ENCODE measurements at regions not wholly inside any gene's neighbourhood (a gene's known extent, or its start where the extent isn't known, plus 50 kb on each side); places are given as distances from the start of the nearest gene placed in this dataset.

DNA sequence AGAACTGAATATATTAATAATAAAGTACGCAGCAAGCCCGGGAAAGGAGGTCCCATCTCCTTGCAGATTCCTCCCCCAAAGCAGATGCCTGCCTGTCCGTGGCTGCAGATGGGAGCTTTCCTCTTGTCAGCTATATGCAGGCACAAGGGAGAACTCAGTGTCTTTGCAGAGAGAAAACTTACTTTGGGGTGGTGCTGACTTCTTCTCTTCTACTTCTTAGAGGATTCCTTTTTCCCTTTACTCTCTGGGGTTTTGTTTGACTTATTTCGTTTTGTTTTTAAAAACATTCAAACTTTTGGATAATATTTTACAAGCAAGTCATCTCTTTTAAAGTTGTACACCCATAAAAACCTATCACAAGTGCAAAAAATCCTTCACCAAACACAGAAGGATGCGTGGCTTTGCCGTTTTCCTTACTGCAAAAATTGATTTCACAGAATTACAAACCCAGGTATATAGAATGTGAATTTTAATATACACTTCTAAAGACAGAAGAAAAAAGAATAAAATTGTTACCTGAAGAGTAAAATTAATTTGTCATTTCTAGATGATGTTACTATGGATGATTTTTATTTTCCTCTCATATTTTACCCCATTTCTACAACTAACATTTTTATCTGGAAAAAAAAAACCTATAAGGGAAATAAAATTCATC lies 65.3 kb upstream of the IGF1R start:
- no peak for DNase-seq (ENCODE audit: low read depth)
- in situ Hi-C loops (cut with HindIII; ENCODE audit: low sequenced_read_pairs), result no loop called here

DNA sequence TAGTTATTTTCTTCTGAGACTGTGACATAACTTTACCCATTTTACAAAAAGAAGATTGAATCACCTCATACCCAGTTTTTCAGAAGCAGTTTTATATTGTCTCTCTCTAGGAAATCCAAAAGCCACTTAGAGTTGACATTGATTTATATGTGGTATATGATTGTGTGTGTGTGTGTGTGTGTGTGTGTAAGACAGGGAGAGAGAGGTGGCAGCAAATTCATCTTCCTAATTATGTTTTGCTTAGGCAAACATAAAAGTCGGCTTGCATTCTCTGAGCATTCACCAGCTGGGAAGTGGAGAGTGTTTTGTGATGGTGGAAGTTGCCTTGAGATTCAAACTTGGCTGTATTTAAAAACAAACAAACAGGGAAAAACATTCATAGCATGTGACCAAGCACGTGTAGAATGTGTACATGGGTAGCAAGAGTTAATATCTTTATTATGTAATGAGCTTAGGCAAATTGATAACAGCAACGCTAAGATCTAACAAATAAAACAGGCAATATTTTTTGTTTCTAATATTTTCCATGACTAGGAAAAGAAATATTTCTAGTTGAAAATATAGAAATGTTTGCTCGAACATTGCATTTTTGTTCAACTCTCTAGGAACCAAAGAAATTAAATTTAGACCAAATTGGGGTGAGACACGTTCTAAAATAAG lies 64.4 kb upstream of the IGF1R start:
- TF ChIP-seq, protein P1, sequence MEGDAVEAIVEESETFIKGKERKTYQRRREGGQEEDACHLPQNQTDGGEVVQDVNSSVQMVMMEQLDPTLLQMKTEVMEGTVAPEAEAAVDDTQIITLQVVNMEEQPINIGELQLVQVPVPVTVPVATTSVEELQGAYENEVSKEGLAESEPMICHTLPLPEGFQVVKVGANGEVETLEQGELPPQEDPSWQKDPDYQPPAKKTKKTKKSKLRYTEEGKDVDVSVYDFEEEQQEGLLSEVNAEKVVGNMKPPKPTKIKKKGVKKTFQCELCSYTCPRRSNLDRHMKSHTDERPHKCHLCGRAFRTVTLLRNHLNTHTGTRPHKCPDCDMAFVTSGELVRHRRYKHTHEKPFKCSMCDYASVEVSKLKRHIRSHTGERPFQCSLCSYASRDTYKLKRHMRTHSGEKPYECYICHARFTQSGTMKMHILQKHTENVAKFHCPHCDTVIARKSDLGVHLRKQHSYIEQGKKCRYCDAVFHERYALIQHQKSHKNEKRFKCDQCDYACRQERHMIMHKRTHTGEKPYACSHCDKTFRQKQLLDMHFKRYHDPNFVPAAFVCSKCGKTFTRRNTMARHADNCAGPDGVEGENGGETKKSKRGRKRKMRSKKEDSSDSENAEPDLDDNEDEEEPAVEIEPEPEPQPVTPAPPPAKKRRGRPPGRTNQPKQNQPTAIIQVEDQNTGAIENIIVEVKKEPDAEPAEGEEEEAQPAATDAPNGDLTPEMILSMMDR (IDR thresholded peaks at IDR 0.05; ENCODE audit: low read depth, low read length, missing control alignments), result no peak

More for the DNA sequence above, 65.3 kb upstream of the IGF1R start:
- no peak overlapping the region for H3K4me3 ChIP-seq (ENCODE audit: low read depth, low read length)
- TF ChIP-seq, protein P1 (IDR thresholded peaks at IDR 0.05; ENCODE audit: low read depth, low read length, missing control alignments), result no peak

DNA sequence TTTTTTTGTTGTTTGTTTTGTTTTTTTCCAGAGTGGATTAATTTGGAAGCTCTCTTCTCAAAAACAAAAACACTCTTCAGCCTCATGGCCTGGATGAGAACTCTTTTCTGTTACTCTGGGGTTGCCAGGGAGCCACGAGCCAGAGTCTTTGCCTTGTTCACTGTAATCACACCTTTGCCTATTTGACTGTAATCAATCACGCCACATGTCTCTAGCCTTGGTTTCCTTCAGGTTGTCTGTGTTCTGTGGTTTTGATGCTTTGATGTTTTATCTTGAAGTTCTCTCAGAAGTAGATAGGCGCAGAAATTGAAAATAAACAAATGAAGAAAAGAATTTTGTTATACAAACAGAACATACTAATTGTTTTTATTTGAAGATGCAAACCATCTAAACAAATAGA lies 62.3 kb upstream of the IGF1R start:
- DNase-seq (ENCODE audit: low read depth), result no peak
- TF ChIP-seq, protein P1 (IDR thresholded peaks at IDR 0.05; ENCODE audit: low read depth, low read length, missing control alignments), result no peak
- H3K4me3 ChIP-seq (ENCODE audit: low read depth, low read length), result no peak overlapping the region
- in situ Hi-C loops (cut with HindIII; ENCODE audit: low sequenced_read_pairs), result no loop called here

More for the DNA sequence above, 64.4 kb upstream of the IGF1R start:
- H3K4me3 ChIP-seq (ENCODE audit: low read depth, low read length), result no peak overlapping the region
- in situ Hi-C loops (cut with HindIII; ENCODE audit: low sequenced_read_pairs), result no loop called here
- no peak for DNase-seq (ENCODE audit: low read depth)

DNA sequence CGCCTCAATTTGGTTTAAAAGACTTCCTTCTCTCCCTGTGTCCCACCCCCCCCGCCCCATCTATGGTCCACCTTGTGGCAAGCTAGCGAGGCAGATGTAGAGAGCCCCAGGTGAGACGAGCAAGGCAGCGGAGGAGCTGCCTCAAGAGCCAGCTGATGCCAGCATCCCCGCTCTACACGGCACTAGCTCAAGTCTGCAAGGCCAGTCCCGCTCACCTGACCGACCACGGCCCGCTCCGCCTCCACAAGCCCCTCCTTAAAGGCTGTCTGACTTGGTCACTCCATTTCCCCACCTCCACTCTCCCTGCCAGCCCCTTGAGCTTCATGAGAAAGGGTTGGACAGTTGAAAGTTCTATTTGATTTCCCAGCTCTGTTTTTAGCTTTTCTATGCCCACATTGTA lies 56.2 kb upstream of the IGF1R start:
- no peak for DNase-seq (ENCODE audit: low read depth)
- TF ChIP-seq, protein P1 (IDR thresholded peaks at IDR 0.05; ENCODE audit: low read depth, low read length, missing control alignments), result no peak
- no peak overlapping the region for H3K4me3 ChIP-seq (ENCODE audit: low read depth, low read length)
- in situ Hi-C loops (cut with HindIII; ENCODE audit: low sequenced_read_pairs), result no loop called here

DNA sequence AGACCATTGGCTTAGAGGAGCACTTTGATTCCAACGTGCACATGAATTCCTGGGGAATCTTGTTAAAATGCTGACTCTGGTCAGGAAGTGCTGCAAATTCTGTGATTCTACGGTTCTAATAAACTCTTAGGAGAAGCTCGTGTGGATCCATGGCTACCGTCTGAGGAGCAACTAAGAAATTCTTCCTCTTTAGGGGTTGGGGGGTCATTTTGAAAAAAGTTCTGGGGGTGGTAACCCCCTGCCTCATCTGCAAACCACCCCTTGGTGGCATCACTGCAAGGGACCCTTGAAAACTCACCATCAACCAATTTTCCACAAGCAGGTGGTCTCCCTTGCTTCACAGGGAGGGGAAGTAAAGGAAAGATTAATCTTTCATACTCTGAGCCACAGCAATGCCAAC lies 52.2 kb upstream of the IGF1R start:
- in situ Hi-C loops (cut with HindIII; ENCODE audit: low sequenced_read_pairs), result no loop called here
- TF ChIP-seq, protein P1 (IDR thresholded peaks at IDR 0.05; ENCODE audit: low read depth, low read length, missing control alignments), result no peak
- no peak overlapping the region for H3K4me3 ChIP-seq (ENCODE audit: low read depth, low read length)
- DNase-seq (ENCODE audit: low read depth), result no peak

DNA sequence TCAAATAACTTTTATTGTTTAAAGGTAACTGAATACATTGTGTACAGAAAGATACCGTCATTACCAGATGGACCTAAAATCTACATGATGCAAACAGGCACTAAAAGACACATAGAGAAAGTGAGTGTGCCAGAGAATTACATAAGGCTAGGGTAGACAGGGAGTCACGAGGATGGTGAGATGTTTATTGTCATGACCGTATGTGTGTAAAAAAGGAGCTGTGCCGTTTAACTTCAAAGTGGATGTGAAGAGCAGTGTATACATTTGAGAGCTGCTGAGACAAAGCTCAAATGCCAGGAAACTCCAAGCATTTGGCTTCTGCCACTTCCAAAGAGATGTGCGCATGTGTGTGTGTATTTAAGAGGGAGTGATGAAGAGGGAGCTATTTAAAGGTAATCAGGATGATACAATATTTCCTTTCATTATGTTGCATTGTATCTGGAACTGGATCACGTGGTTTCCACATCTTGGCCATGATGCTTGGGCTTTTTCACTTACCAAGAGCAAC lies 51.4 kb upstream of the IGF1R start:
- H3K4me3 ChIP-seq (ENCODE audit: low read depth, low read length), result no peak overlapping the region
- TF ChIP-seq, protein P1 (IDR thresholded peaks at IDR 0.05; ENCODE audit: low read depth, low read length, missing control alignments), result no peak
- in situ Hi-C loops (cut with HindIII; ENCODE audit: low sequenced_read_pairs), result no loop called here
- no peak for DNase-seq (ENCODE audit: low read depth)
